RWPE2 (cell line): ENCODE measurements at regions not wholly inside any gene's neighbourhood (a gene's known extent, or its start where the extent isn't known, plus 50 kb on each side); places are given as distances from the start of the nearest gene placed in this dataset.

Experiments
- ATAC-seq: fragments of 200-7000 bp; cut with Tn5 transposase; 3 replicates; pipeline ENCODE4 v1.9.1; 2021; ENCODE audit warnings: low read depth
- DNase-seq: peaks from one replicate; pipeline ENCODE4 v3.0.0-alpha.2; 2020; ENCODE audit warnings: low spot score
- H3K27ac ChIP-seq: fragments of 450-650 bp; 2 replicates; pipeline ENCODE4 v1.5.1; 2017; ENCODE audit warnings: mild to moderate bottlenecking; ENCODE audit not compliant: poor library complexity, severe bottlenecking
- H3K27me3 ChIP-seq: fragments of 250-450 bp; sonication (Bioruptor Pico); 2 replicates; pipeline ENCODE4 v1.5.1; 2021; ENCODE audit warnings: mild to moderate bottlenecking, moderate library complexity; ENCODE audit not compliant: insufficient read depth, poor library complexity, severe bottlenecking
- H3K36me3 ChIP-seq: fragments of 250-450 bp; sonication (Bioruptor Pico); 2 replicates; pipeline ENCODE4 v1.5.1; 2020; ENCODE audit warnings: low read depth, mild to moderate bottlenecking, moderate library complexity
- H3K4me1 ChIP-seq: fragments of 250-450 bp; sonication (Bioruptor Pico); 2 replicates; pipeline ENCODE4 v1.5.1; 2021; ENCODE audit warnings: mild to moderate bottlenecking, moderate library complexity; ENCODE audit not compliant: insufficient read depth, poor library complexity, severe bottlenecking
- H3K4me3 ChIP-seq: fragments of 250-450 bp; sonication (Bioruptor Pico); 2 replicates; pipeline ENCODE4 v1.5.1; 2021; ENCODE audit warnings: mild to moderate bottlenecking, moderate library complexity; ENCODE audit not compliant: severe bottlenecking
- H3K9me3 ChIP-seq: fragments of 250-450 bp; sonication (Bioruptor Pico); 2 replicates; pipeline ENCODE4 v1.5.1; 2021; ENCODE audit warnings: mild to moderate bottlenecking, moderate library complexity; ENCODE audit not compliant: severe bottlenecking
- TF ChIP-seq, protein P1 (sequence below): fragments of 450-650 bp; IDR thresholded peaks from one replicate; pipeline ENCODE4 v1.5.1; 2017; ENCODE audit warnings: mild to moderate bottlenecking, moderate library complexity; ENCODE audit not compliant: poor library complexity, severe bottlenecking

DNA sequence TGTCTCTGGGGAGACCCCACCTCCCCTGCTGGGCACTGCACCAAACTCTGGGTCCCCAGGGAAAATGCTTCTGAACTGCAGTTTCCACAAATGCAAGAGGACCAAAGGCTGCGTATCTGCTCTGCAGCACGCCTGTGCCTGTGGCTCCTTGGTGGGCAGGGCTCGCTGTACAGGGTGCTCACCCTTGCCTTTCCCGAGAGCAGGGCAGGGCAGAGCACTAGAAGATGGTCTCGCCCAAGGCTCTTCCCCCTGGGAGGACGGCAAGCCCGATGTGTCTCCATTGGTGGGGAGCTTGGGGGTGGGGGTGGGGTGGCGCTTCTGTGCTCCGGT is 175.3 kb upstream of the RTL1 start:
- H3K27ac ChIP-seq: no peak overlapping the region

DNA sequence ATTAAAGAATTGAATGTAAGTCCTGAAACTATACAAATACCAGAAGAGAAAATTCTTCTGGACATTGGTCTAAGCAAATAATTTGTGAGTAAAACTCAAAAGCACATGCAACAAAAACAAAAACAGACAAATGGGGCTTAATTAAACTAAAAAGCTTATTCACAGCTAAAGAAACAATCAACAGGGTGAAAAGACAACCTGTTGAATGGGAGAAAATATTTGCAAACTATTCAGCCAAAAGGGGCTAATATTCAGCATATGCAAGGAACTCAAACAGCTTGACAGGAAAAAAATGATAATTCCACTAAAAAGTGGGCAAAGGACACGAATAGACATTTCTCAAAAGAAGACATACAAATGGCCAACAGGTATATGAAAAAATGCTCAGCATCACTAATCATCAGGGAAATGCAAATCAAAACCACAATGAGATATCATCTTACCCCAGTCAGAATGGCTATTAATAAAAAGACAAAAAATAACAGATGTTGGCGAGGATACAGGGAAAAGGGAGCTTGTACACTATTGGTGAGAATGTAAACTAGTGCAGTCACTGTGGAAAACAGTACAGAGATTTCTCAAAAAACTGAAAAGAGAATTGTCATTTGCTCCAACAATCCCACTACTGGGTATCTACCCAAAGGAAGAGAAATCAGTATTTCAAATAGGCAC is 177.5 kb upstream of the RTL1 start:
- Histone ChIP-seq H3K27ac (no peak overlapping the region), H3K27me3 (peaks cover 3% of the 10 kb centered on the region), H3K4me1 (no peaks in the 10 kb centered on the region), H3K9me3 (no peaks in the 10 kb centered on the region), H3K4me3 (no peak overlapping the region), H3K36me3 (no peaks in the 10 kb centered on the region)
- DNase-seq (no peak), ATAC-seq (no peak)
- TF ChIP-seq, protein P1, sequence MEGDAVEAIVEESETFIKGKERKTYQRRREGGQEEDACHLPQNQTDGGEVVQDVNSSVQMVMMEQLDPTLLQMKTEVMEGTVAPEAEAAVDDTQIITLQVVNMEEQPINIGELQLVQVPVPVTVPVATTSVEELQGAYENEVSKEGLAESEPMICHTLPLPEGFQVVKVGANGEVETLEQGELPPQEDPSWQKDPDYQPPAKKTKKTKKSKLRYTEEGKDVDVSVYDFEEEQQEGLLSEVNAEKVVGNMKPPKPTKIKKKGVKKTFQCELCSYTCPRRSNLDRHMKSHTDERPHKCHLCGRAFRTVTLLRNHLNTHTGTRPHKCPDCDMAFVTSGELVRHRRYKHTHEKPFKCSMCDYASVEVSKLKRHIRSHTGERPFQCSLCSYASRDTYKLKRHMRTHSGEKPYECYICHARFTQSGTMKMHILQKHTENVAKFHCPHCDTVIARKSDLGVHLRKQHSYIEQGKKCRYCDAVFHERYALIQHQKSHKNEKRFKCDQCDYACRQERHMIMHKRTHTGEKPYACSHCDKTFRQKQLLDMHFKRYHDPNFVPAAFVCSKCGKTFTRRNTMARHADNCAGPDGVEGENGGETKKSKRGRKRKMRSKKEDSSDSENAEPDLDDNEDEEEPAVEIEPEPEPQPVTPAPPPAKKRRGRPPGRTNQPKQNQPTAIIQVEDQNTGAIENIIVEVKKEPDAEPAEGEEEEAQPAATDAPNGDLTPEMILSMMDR: no peak

More for the DNA sequence above, 175.3 kb upstream of the RTL1 start:
- no peaks in the 10 kb centered on the region for H3K9me3 ChIP-seq
- no peaks in the 10 kb centered on the region for H3K36me3 ChIP-seq
- no peaks in the 10 kb centered on the region for H3K4me1 ChIP-seq
- TF ChIP-seq, protein P1: no peak
- H3K27me3 ChIP-seq: peaks cover 3% of the 10 kb centered on the region
- DNase-seq (no peak), ATAC-seq (no peak)
- no peak overlapping the region for H3K4me3 ChIP-seq

DNA sequence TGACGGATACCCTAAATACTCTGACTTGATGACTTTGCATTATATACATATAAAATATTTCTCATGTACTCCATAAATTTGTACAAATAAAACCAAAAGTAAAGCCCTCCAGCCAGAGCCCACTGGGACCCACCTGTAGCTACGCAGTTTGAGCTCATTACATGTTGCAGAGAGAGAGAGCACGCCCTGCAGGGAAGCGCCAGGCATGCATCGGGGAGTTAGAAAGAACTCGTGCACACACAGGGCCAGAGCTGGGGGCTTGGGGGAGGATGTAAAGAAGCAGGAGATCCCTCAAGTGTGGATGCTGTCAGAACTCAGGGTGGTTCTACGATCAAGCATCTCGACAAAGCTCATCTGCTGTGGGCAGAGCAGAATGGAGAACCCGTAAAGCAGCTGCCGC is 178.5 kb upstream of the RTL1 start:
- Histone ChIP-seq H3K4me3 (no peak overlapping the region), H3K9me3 (no peaks in the 10 kb centered on the region), H3K4me1 (no peaks in the 10 kb centered on the region), H3K36me3 (no peaks in the 10 kb centered on the region), H3K27ac (no peak overlapping the region), H3K27me3 (peaks cover 3% of the 10 kb centered on the region)
- TF ChIP-seq, protein P1: no peak
- DNase-seq: no peak
- no peak for ATAC-seq

DNA sequence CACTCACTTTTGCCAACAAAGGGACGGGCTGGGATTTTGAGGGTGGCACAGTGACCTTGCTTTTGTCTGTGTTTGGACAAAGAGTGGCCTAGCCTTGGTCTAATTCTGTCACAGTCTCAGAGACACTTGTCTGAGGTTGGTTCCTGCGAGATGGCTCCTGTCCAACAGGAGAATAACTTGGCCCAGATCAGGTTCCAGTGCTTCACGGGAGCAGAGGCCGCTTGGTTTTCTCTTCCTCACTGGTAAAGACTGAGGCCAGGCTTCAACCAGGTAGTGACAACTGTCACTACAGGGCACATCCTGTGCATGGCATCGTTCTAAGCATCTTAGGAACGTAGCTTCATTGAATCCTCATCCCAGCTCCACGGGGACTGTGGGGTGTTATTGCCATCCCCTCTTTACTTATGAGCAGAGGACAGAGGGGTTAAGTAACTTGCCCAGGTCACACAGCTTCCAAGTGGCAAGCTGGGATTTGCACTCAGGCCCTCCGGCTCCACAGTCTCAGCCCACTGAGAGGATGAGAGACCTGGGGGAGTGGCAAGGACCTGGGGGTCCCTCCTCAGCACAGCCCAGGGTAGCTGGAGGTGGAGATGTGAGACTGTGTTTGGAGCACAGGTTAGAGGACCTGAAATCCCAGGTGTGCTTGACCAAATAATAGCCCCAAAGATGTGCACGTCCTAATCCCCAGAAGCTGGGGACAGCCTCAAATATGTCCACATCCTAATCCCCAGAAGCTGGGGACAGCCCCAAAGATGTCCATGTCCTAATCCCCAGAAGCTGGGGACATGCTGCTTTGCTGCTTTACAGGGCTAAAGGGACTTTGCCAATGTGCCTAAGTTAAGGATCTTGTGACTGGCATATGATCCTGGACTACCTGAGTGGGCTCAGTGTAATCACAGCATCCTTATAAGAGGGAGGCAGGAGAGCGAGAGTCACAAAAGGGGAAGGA is 179.2 kb upstream of the RTL1 start:
- ATAC-seq (no peak), DNase-seq (no peak)
- no peaks in the 10 kb centered on the region for H3K9me3 ChIP-seq
- TF ChIP-seq, protein P1: no peak
- H3K4me1 ChIP-seq: no peaks in the 10 kb centered on the region
- peaks cover 3% of the 10 kb centered on the region for H3K27me3 ChIP-seq
- H3K36me3 ChIP-seq: no peaks in the 10 kb centered on the region
- H3K4me3 ChIP-seq: no peak overlapping the region
- H3K27ac ChIP-seq: no peak overlapping the region
